Psoas muscle (tissue), 7 donors: ENCODE measurements at regions not wholly inside any gene's neighbourhood (a gene's known extent, or its start where the extent isn't known, plus 50 kb on each side); places are given as distances from the start of the nearest gene placed in this dataset.

Source experiments
- ATAC-seq, 4 donors: fragments of 200-7000 bp; cut with Tn5 transposase; one replicate each; pipeline ENCODE4 v1.9.1; 2020; ENCODE audit warnings: moderate library complexity in 3 of 4, mild to moderate bottlenecking in 2 of 4
- DNase-seq, 2 donors: peaks; one replicate each; pipeline ENCODE4 v3.0.0-alpha.2; 2020
- H3K27ac ChIP-seq: fragments of 200-600 bp; one replicate; pipeline ENCODE4 v1.8.0; 2022
- H3K27me3 ChIP-seq, 3 donors: fragments of 200-600 bp in 1 of 3; one replicate each; pipeline versions ENCODE4 v1.6.1 to v1.8.0; 2013 to 2022; ENCODE audit warnings: low read length in 2 of 3, mild to moderate bottlenecking in 2 of 3, moderate library complexity in 1 of 3; ENCODE audit not compliant: insufficient read depth in 3 of 3
- H3K36me3 ChIP-seq, 2 donors: fragments of 200-600 bp in 1 of 2; one replicate each; pipeline versions ENCODE4 v1.6.1 to v1.8.0; 2013 to 2022; ENCODE audit warnings: low read depth in 1 of 2, mild to moderate bottlenecking in 1 of 2, moderate library complexity in 1 of 2; ENCODE audit not compliant: insufficient read depth in 1 of 2
- H3K4me1 ChIP-seq: fragments of 200-600 bp; one replicate; pipeline ENCODE4 v1.8.0; 2022
- H3K4me3 ChIP-seq: fragments of 200-600 bp; one replicate; pipeline ENCODE4 v1.8.0; 2022; ENCODE audit warnings: mild to moderate bottlenecking
- H3K9me3 ChIP-seq: fragments of 200-600 bp; one replicate; pipeline ENCODE4 v1.8.0; 2022
- CTCF ChIP-seq: fragments of 200-600 bp; IDR thresholded peaks from one replicate; pipeline ENCODE4 v1.8.0; 2022; ENCODE audit warnings: antibody characterized with exemption
- WGBS, 3 donors: extraction: QIAGEN DNeasy Blood & Tissue Kit; methylation state at CpG; one replicate each; pipeline versions ENCODE4 v1.1.6 to v1.1.7; 2013; 5-methylcytosine and 5-hydroxymethylcytosine counted together
- intact Hi-C, 2 donors: fragments of 100-400 bp; cut with DNase I; formaldehyde crosslinking; loops; one replicate each; pipeline versions ENCODE4 v1.11.0 to v1.14.2; 2022
- donor health status: healthy with polysubstance abuse.
- donor health status: DM: no; HTN: no; CAD: no; lungs with moderate emphysema.
- donor health status: Bipolar disorder and iron deficiency.
- donor health status: healthy.
- donor health status: DM: yes; HTN: yes; CAD: no.
- donor health status: DM: no; HTN: no; CAD: no.
- donor health status: DM: yes; HTN: yes; CAD: no.

DNA sequence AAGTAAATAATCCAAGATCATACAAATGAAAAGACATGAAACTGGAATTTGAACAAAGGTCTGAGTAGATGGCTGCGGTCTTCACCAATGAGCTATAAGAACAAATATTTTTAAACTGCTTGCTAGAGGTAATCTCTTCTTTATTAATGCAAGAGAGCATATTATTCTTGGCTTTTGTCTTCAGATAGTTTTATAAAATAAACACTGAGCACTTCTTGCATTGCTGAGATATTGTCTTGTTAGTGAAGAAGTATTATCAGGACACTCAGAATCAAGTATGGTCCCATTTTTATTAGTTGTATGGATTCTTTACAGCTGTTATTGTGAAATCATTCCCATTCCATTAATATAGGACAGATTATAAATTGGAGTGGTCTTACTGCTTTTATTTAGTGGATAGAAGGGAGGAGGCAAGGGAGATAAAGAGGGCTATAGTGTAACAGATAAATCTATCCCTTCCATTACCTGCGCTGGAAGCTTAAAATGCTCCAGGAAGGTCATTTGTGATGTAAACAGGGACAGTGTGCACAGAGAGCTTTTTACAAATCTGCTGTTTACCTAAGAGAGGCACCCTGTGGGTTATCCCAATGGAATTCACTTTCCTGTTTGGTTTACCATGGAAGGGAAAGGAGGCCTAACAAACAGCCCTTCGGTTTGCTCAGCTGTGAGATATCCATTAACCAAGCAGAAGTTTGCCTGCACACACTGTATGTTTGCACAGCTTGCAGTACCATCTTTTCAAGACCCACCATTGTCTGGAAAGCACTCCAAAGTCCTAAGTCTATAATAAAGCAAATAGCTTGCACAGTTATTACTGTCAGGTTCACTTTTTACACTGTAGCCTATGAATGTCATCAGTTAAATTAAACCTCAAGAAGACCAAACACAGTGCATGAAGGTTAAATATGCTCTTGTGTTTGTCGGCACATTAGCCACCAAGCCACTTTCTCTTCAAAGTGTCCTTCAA, 347.7 kb upstream of the TGFBR2 start:
- ATAC-seq (no peak), DNase-seq (no peak)
- no peak overlapping the region for H3K4me3 ChIP-seq
- no peaks in the 10 kb centered on the region for H3K27me3 ChIP-seq
- TF ChIP-seq CTCF, result no peak
- intact Hi-C loops, result no loop called here
- H3K4me1 ChIP-seq, result no peaks in the 10 kb centered on the region
- H3K27ac ChIP-seq, result no peak overlapping the region
- 78 to 86% (median 86%) methylated on average over 4 of the region's 4 CpGs for WGBS, 3 donors
- no peaks in the 10 kb centered on the region for H3K9me3 ChIP-seq
- no peaks in the 10 kb centered on the region for H3K36me3 ChIP-seq

GRCh38 chr3:30259730-30260129, 346.7 kb upstream of the TGFBR2 start:
- no peak for DNase-seq
- Histone ChIP-seq H3K4me3 (no peak overlapping the region), H3K27me3 (no peaks in the 10 kb centered on the region), H3K9me3 (no peaks in the 10 kb centered on the region), H3K4me1 (no peaks in the 10 kb centered on the region), H3K27ac (no peak overlapping the region), H3K36me3 (no peaks in the 10 kb centered on the region)
- ATAC-seq, result no peak
- intact Hi-C loops, result no loop called here
- no peak for TF ChIP-seq CTCF
- 89 to 96% (median 91%) methylated on average over 2 of the region's 2 CpGs for WGBS, 3 donors

- ATAC-seq (no peak), DNase-seq (no peak)
- no peak overlapping the region for H3K27ac ChIP-seq
- no peaks in the 10 kb centered on the region for H3K9me3 ChIP-seq
- H3K4me3 ChIP-seq, result no peak overlapping the region
- H3K36me3 ChIP-seq, result no peaks in the 10 kb centered on the region
- TF ChIP-seq CTCF, result no peak
- intact Hi-C loops, result no loop called here
- 49 to 71% (median 53%) methylated on average over 3 of the region's 3 CpGs for WGBS, 3 donors
- no peaks in the 10 kb centered on the region for H3K4me1 ChIP-seq
- no peaks in the 10 kb centered on the region for H3K27me3 ChIP-seq
Measured at GRCh38 chr3:30260762-30261161, 345.6 kb upstream of the TGFBR2 start.

- 91 to 95% (median 91%) methylated on average over 5 of the region's 5 CpGs for WGBS, 3 donors
- no peaks in the 10 kb centered on the region for H3K4me1 ChIP-seq
- H3K36me3 ChIP-seq, result no peaks in the 10 kb centered on the region
- no peak overlapping the region for H3K27ac ChIP-seq
- intact Hi-C loops, result no loop called here
- DNase-seq (no peak), ATAC-seq (no peak)
- no peaks in the 10 kb centered on the region for H3K27me3 ChIP-seq
- no peak overlapping the region for H3K4me3 ChIP-seq
- no peaks in the 10 kb centered on the region for H3K9me3 ChIP-seq
- no peak for TF ChIP-seq CTCF
Measured at GRCh38 chr3:30263238-30263924, 343.0 kb upstream of the TGFBR2 start.
